GM18861 (cell line): ENCODE measurements at regions not wholly inside any gene's neighbourhood (a gene's known extent, or its start where the extent isn't known, plus 50 kb on each side); places are given as distances from the start of the nearest gene placed in this dataset.

Experiments used
- ATAC-seq: cut with Tn5 transposase; IDR thresholded peaks from one replicate; pipeline ENCODE4 v1.9.1; 2021; ENCODE audit not compliant: unreplicated experiment

- no peak for ATAC-seq
Measured at GRCh38 chr1:69213644-69214043, 354.1 kb upstream of the LRRC7 start.

GRCh38 chr1:69215883-69216282 is 351.8 kb upstream of the LRRC7 start:
- no peak for ATAC-seq

- no peak for ATAC-seq
Measured at GRCh38 chr1:69220672-69221071, 347.1 kb upstream of the LRRC7 start.

GRCh38 chr1:69221524-69221923 is 346.2 kb upstream of the LRRC7 start:
- ATAC-seq: no peak

- ATAC-seq: no peak
Measured at GRCh38 chr1:69223156-69223555, 344.6 kb upstream of the LRRC7 start.

- ATAC-seq: no peak
Measured at GRCh38 chr1:69228501-69228900, 339.2 kb upstream of the LRRC7 start.

- no peak for ATAC-seq
Measured at GRCh38 chr1:69230208-69230607, 337.5 kb upstream of the LRRC7 start.

GRCh38 chr1:69233463-69233862 is 334.3 kb upstream of the LRRC7 start:
- ATAC-seq: no peak

GRCh38 chr1:69244211-69244610 is 323.5 kb upstream of the LRRC7 start:
- no peak for ATAC-seq

GRCh38 chr1:69246109-69246508 is 321.6 kb upstream of the LRRC7 start:
- ATAC-seq: no peak

GRCh38 chr1:69246710-69247109 is 321.0 kb upstream of the LRRC7 start:
- no peak for ATAC-seq

- no peak for ATAC-seq
Measured at GRCh38 chr1:69252696-69253095, 315.0 kb upstream of the LRRC7 start.

- no peak for ATAC-seq
Measured at GRCh38 chr1:69256036-69256435, 311.7 kb upstream of the LRRC7 start.

GRCh38 chr1:69258842-69259241 is 308.9 kb upstream of the LRRC7 start:
- ATAC-seq: no peak

GRCh38 chr1:69263921-69264391 is 303.8 kb upstream of the LRRC7 start:
- ATAC-seq: no peak

- no peak for ATAC-seq
Measured at GRCh38 chr1:69269491-69269890, 298.2 kb upstream of the LRRC7 start.

- ATAC-seq: no peak
Measured at GRCh38 chr1:69271587-69272125, 296.1 kb upstream of the LRRC7 start.

- ATAC-seq: no peak
Measured at GRCh38 chr1:69272684-69273083, 295.0 kb upstream of the LRRC7 start.

GRCh38 chr1:69278923-69279322 is 288.8 kb upstream of the LRRC7 start:
- ATAC-seq: no peak

GRCh38 chr1:69283516-69283915 is 284.2 kb upstream of the LRRC7 start:
- no peak for ATAC-seq

- no peak for ATAC-seq
Measured at GRCh38 chr1:69284508-69284907, 283.2 kb upstream of the LRRC7 start.

GRCh38 chr1:69288416-69288815 is 279.3 kb upstream of the LRRC7 start:
- ATAC-seq: no peak

GRCh38 chr1:69290291-69290690 is 277.4 kb upstream of the LRRC7 start:
- no peak for ATAC-seq

GRCh38 chr1:69291541-69291940 is 276.2 kb upstream of the LRRC7 start:
- ATAC-seq: no peak
